HG03432 (cell line): ENCODE measurements at regions not wholly inside any gene's neighbourhood (a gene's known extent, or its start where the extent isn't known, plus 50 kb on each side); places are given as distances from the start of the nearest gene placed in this dataset.
"Not testable (repeated sequence)": the region's sequence is repeated elsewhere in the genome, so short reads cannot be mapped to it uniquely, and the experiment has no call there.

Experiments used
- ATAC-seq: cut with Tn5 transposase; IDR thresholded peaks from one replicate; pipeline ENCODE4 v1.9.1; 2021; ENCODE audit warnings: mild to moderate bottlenecking, moderate library complexity; ENCODE audit not compliant: unreplicated experiment

- ATAC-seq: no peak
Measured at GRCh38 chr4:188282471-188283232, 143.4 kb downstream of the TRIML1 start.

GRCh38 chr4:188287169-188287894, 148.1 kb downstream of the TRIML1 start:
- ATAC-seq: no peak

- no peak for ATAC-seq
Measured at GRCh38 chr4:188289531-188290125, 150.4 kb downstream of the TRIML1 start.

DNA sequence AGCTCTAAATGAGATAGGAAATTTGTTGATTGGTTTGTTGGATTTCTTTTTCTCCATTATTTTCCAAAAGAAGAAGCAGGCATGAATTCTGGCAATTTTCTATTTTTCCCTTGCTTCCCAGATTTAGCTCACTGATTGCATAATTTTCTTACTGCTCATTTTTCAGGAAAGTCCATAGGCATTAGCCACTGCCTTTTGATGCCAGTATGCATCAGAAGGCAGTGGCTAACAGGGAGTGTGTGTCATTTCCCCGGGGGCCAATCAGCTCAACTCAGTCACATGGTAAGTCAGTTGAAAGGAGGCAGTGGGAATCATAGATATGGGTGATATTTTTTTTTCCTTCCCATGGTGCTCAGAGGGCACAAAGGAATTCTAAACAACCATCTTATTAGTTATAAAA, 156.7 kb downstream of the TRIML1 start:
- no peak for ATAC-seq

- ATAC-seq: no peak
Measured at GRCh38 chr4:188296331-188296730, 157.1 kb downstream of the TRIML1 start.

DNA sequence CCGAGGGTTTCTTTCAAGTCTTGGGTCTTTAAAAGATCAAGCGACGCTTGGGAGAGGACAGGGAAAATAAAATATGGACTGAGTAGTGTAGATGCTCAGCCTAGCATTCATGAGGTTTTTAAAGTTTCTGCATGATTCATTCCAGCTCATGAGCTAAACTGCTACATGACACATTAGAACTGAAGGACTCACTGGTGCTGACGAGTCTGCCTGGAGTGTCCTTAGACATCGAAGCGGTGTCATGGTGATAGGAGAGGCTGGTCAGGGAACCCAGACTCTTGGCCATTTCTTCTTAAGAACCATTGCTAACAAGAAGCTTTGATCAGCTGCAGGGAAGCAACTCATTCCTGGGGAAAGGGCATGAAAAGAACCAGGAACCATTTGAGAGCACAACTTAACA, 158.6 kb downstream of the TRIML1 start:
- ATAC-seq: no peak

DNA sequence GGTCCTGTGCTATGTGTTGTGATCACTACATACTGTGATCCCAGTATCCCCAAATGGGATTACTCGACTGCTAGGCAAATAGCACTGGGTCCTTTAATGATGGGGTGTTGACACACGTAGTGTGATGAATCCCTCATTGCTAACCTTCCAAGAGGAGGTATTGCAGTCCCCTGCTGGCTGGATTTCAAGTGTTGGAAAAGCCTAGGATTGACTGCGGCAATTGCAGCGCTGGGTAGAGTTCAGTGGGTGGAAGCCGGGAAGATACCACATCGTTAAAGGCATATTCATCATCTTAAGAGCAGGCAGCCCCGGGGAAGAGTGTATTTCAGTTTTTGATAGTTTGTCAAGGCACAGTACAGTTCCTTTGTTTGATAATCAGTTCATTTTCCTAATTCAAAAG, 159.9 kb downstream of the TRIML1 start:
- no peak for ATAC-seq

DNA sequence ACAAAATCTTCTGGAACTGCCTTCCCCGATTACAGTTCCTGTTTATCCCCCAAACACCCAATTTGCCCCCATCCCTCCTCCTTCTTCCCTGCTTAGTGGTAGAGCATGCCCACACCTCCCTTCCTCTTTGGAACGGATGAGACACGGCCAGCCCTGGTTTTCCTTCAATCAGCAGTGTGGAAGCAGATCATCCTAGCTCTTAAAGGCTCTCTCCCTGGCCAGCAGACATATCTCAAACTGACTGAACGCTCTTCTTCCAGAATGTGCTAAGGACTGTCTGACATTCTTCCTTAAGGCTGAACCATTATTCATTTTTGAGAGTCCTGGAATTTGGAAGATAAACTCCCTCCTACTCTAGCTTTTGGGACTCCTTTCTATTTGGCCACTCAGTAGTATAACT, 161.1 kb downstream of the TRIML1 start:
- no peak for ATAC-seq

- no peak for ATAC-seq
Measured at GRCh38 chr4:188305690-188306089, 166.4 kb downstream of the TRIML1 start.

DNA sequence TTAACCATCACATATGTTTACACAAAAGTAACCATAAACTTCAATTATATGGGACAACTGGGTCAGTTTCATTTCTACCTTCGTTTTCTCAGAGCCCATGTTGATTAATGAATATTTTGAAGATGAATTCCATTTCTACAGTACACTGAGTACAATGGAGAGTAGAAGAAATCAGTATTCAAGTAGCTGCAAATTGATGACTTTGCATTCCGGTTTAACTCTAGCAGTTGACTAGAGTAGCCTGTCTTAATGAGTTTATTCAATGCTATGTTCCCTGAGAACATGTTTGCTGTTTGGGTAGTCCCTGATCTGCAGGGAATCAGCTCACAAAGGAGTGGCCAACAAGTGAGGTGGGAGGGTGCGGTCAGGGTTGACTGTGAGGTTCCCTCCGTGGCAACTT, 168.3 kb downstream of the TRIML1 start:
- no peak for ATAC-seq

DNA sequence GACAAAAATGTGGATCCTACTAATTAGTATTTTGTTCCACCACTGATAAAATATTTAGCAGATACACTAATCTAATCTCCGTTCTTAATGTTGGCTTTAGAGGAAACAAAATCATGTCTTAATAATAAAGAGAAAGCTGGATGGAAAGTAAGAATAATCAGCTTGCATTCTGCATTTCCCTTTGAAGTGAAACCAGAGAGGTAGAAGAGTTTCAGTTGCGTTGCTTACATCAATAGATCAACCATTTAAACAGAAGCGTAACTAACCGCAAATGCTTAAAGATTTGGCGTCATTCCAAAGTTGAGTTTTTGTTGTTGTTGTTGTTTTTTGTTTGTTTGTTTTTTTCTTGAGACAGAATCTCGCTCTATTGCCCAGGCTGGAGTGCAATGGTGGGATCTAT, 168.9 kb downstream of the TRIML1 start:
- ATAC-seq: no peak

DNA sequence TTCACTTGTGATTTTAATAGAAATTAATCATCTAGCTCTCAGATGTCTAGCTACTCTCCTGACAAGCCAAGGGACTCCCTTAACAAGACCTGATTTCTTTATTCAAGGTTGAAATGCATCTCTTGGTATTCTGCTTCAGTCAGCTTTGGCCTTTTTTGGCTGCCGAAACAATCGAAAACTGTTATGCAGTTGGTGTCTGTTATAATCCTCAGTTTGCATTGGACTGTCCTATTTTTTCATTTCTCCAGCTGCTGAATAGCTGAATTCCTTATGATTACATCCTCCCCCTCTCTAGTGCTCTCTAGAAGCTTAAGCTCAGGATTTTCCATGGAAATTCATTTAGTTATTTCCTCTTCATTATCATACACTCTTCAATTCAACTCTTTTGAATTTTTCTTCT, 177.2 kb downstream of the TRIML1 start:
- no peak for ATAC-seq

GRCh38 chr4:188328966-188329365, 189.7 kb downstream of the TRIML1 start:
- ATAC-seq: no peak

DNA sequence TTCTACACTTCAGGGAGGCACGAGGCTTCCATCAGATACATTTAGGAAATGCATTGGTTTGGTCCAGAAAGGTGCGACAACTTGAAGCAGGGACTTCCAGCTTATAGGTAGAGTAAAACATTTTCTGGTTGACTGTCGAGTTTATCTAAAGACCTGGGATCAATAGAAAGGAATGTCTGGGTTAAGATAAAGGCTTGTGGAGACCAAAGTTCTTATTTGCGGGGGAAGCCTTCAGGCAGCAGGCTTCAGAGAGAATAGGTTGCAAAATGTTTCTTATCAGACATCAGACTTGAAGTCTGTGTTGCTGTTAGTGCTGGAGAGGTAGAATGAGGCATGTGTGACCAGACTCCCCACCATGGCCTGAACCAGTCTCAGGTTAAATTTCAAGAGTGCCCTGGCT, 190.3 kb downstream of the TRIML1 start:
- ATAC-seq: no peak

DNA sequence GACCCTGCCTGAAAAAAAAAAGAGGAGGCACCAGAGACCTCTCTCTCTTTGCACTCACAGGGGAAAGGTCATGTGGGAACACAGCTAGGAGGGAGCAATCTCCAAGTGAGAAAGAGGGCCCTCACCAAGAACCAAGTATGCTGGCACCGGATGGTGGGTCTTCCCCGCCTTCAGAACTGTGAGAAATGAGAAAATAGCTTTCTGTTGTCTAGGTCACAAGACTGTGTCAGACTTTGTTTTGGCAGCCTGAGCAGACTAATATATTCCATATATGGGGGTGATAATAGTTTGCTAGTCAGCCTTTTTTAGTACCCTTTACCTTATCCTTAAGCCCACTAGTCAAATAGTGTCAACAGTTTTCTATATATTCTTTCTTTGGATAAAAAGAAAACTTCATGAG, 193.0 kb downstream of the TRIML1 start:
- ATAC-seq: no peak

GRCh38 chr4:188336891-188337290, 197.7 kb downstream of the TRIML1 start:
- no peak for ATAC-seq

- ATAC-seq: no peak
Measured at GRCh38 chr4:188341428-188341827, 202.2 kb downstream of the TRIML1 start.

GRCh38 chr4:188346171-188346809, 207.0 kb downstream of the TRIML1 start:
- ATAC-seq: no peak

DNA sequence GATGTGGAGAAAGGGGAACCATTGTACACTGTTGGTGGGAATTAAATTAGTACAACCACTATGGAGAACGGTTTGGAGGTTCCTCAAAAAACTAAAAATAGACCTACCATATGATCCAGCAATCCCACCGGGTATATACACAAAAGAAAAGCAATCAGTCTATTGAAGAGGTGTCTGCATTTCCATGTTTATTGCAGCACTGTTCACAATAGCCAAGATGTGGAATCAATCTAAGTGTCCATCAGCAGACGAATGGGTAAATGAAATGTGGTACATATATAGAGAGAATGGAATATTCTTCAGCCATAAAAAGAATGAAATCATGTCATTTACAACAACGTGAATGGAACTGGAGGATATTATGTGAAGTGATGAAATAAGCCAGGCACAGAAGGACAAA, 208.1 kb downstream of the TRIML1 start:
- no peak for ATAC-seq

DNA sequence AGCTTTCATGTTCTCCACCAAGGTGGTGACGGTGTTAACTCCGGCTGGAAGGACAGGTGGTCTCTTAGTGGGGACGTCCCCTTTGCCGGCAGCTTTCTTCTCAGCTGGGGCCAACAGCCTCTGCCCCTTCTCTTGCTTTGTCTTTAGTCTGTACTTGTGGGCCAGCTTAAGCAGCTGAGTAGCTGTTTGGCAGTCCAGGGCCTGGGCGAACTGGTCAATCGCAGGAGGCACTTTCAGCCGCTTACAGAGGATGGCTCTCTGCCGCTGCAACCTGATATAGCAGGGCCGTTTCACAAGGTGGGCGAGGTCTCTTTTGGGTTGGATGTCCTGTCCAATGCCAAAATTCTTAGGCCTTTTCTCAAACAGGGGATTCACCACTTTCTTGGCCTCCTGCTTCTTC, 210.3 kb downstream of the TRIML1 start:
- ATAC-seq: not testable (repeated sequence)

DNA sequence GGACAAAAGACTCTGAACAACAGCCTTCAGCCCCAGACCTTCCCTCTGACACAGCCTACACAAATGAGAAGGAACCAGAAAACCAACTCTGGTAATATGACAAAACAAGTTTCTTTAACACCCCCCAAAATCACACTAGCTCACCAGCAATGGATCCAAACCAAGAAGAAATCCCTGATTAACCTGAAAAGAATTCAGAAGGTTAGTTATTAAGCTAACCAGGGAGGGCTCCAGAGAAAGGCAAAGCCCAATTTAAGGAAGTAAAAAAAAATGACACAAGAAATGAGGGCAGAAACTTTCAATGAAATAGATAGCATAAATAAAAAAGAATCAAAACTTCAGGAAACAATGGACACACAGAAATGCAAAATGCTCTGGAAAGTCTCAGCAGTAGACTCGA, 224.0 kb downstream of the TRIML1 start:
- no peak for ATAC-seq

DNA sequence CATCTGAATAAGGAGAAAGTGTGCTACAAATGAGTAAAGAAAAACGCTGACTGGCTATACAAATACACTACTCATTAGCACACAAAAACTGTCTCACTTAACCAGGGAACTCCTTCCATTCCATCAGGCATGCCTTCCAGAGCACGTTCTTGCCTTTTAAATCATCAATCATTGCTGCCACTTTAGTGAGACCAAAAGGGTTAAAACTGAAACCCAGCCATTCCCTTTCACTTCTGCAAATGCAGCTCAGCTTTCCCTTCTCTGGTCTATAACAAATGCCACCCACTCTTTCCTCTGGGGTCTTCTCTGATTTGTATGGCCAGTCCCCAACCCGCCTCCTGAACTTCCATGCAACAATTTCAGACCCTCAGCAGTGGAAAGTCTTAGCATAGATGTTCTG, 231.5 kb downstream of the TRIML1 start:
- no peak for ATAC-seq
